ENCODE measurements at regions not wholly inside any gene's neighbourhood (a gene's known extent, or its start where the extent isn't known, plus 50 kb on each side); places are given as distances from the start of the nearest gene placed in this dataset.
A peak's percentile ranks its signal among the peaks of the same experiment; 100 is the strongest.

- TF ChIP-seq CTCF (conservative IDR thresholded peaks at IDR 0.05; ENCODE audit: low read depth, low read length) (no peak), EZH2phosphoT487 (IDR thresholded peaks at IDR 0.05; ENCODE audit: borderline replicate concordance, low read length) (no peak), EZH2 (IDR thresholded peaks at IDR 0.05; ENCODE audit: low read length, unreplicated experiment) (no peak)
- Histone ChIP-seq H3F3A (ENCODE audit: low read length, unreplicated experiment) (no peaks in the 10 kb centered on the region), H3K9me3 (ENCODE audit: low read length) (no peaks in the 10 kb centered on the region), H3K79me2 (ENCODE audit: low read length) (peaks cover 94% of the 10 kb centered on the region), H3K27ac (ENCODE audit: low read length) (peak overlapping the region; percentile 71), H4K20me1 (ENCODE audit: low read length) (no peaks in the 10 kb centered on the region), H3K27me3 (ENCODE audit: low read length) (no peaks in the 10 kb centered on the region), H3K4me3 (ENCODE audit: low read length) (no peak overlapping the region), H3K9ac (ENCODE audit: low read length) (peak overlapping the region; percentile 40), H3K4me2 (ENCODE audit: low read length) (peak overlapping the region; percentile 69), H3K9me2 (replicated peaks; ENCODE audit: low read length) (no peaks in the 10 kb centered on the region), H3K4me1 (ENCODE audit: insufficient read depth, low read length) (peaks cover 29% of the 10 kb centered on the region), H2AFZ (ENCODE audit: low read length) (no peak overlapping the region), H3K36me3 (ENCODE audit: low read depth, low read length) (no peaks in the 10 kb centered on the region)
- no TSS peak for BruUV-seq (replicated peaks)
- DNase-seq: no peak
- intact Hi-C loops (cut with micrococcal nuclease): no loop called here
- ChIA-PET CTCF (interaction anchor here (1.3 kb wide), 1 partner anchor 10 kb away, joined by 5 read pairs; no protein-coding TSS in a partner anchor), POLR2A (ENCODE audit: unreplicated experiment) (interaction anchor here (0.7 kb wide), 2 partner anchors 10 to 19 kb away, joined by 4 read pairs; no protein-coding TSS in a partner anchor)
- ATAC-seq: peak; percentile 5
Observed at GRCh38 chr17:72455562-72455961, 334.7 kb downstream of the SOX9 start.

GRCh38 chr17:72456075-72456474, 335.3 kb downstream of the SOX9 start:
- H3K27me3 ChIP-seq (ENCODE audit: low read length): no peaks in the 10 kb centered on the region
- TF ChIP-seq EZH2phosphoT487 (IDR thresholded peaks at IDR 0.05; ENCODE audit: borderline replicate concordance, low read length): no peak
- TF ChIP-seq CTCF (conservative IDR thresholded peaks at IDR 0.05; ENCODE audit: low read depth, low read length): no peak
- TF ChIP-seq EZH2 (IDR thresholded peaks at IDR 0.05; ENCODE audit: low read length, unreplicated experiment): no peak
- H3K9ac ChIP-seq (ENCODE audit: low read length): peak overlapping the region; percentile 40
- H3F3A ChIP-seq (ENCODE audit: low read length, unreplicated experiment): no peaks in the 10 kb centered on the region
- no peaks in the 10 kb centered on the region for H3K36me3 ChIP-seq (ENCODE audit: low read depth, low read length)
- peaks cover 34% of the 10 kb centered on the region for H3K4me1 ChIP-seq (ENCODE audit: insufficient read depth, low read length)
- CTCF ChIA-PET: interaction anchor here (1.3 kb wide), 1 partner anchor 9 kb away, joined by 5 read pairs; no protein-coding TSS in a partner anchor
- no peak overlapping the region for H2AFZ ChIP-seq (ENCODE audit: low read length)
- no peaks in the 10 kb centered on the region for H3K9me2 ChIP-seq (replicated peaks; ENCODE audit: low read length)
- no peaks in the 10 kb centered on the region for H3K9me3 ChIP-seq (ENCODE audit: low read length)
- BruUV-seq (replicated peaks): no TSS peak
- peak; percentile 82 for DNase-seq
- POLR2A ChIA-PET (ENCODE audit: unreplicated experiment): interaction anchor here (0.5 to 0.7 kb wide), 3 partner anchors 10 to 45 kb away, joined by 3 to 4 read pairs (median 4); no protein-coding TSS in a partner anchor
- intact Hi-C loops (cut with micrococcal nuclease): no loop called here
- H4K20me1 ChIP-seq (ENCODE audit: low read length): no peaks in the 10 kb centered on the region
- ATAC-seq: peak; percentile 96
- H3K27ac ChIP-seq (ENCODE audit: low read length): peak overlapping the region; percentile 71
- H3K79me2 ChIP-seq (ENCODE audit: low read length): peaks cover 94% of the 10 kb centered on the region
- H3K4me2 ChIP-seq (ENCODE audit: low read length): peak overlapping the region; percentile 69
- H3K4me3 ChIP-seq (ENCODE audit: low read length): no peak overlapping the region

- no peak overlapping the region for H3K9ac ChIP-seq (ENCODE audit: low read length)
- H4K20me1 ChIP-seq (ENCODE audit: low read length): no peaks in the 10 kb centered on the region
- ATAC-seq (no peak), DNase-seq (no peak)
- BruUV-seq (replicated peaks): no TSS peak
- no peak overlapping the region for H3K4me3 ChIP-seq (ENCODE audit: low read length)
- no peak overlapping the region for H2AFZ ChIP-seq (ENCODE audit: low read length)
- no peaks in the 10 kb centered on the region for H3K27me3 ChIP-seq (ENCODE audit: low read length)
- H3F3A ChIP-seq (ENCODE audit: low read length, unreplicated experiment): no peaks in the 10 kb centered on the region
- intact Hi-C loops (cut with micrococcal nuclease): no loop called here
- H3K79me2 ChIP-seq (ENCODE audit: low read length): peaks cover 94% of the 10 kb centered on the region
- no peak for TF ChIP-seq CTCF (conservative IDR thresholded peaks at IDR 0.05; ENCODE audit: low read depth, low read length)
- TF ChIP-seq EZH2phosphoT487 (IDR thresholded peaks at IDR 0.05; ENCODE audit: borderline replicate concordance, low read length): no peak
- no peak for TF ChIP-seq EZH2 (IDR thresholded peaks at IDR 0.05; ENCODE audit: low read length, unreplicated experiment)
- no peak overlapping the region for H3K4me2 ChIP-seq (ENCODE audit: low read length)
- ChIA-PET POLR2A (ENCODE audit: unreplicated experiment) (no interaction called here), CTCF (no interaction called here)
- peaks cover 42% of the 10 kb centered on the region for H3K4me1 ChIP-seq (ENCODE audit: insufficient read depth, low read length)
- H3K27ac ChIP-seq (ENCODE audit: low read length): no peak overlapping the region
- no peaks in the 10 kb centered on the region for H3K9me3 ChIP-seq (ENCODE audit: low read length)
- no peaks in the 10 kb centered on the region for H3K36me3 ChIP-seq (ENCODE audit: low read depth, low read length)
- no peaks in the 10 kb centered on the region for H3K9me2 ChIP-seq (replicated peaks; ENCODE audit: low read length)
Observed at GRCh38 chr17:72457712-72458111, 336.9 kb downstream of the SOX9 start.

All from PC-3 (cell line).